GM19193 (cell line): ENCODE measurements at regions not wholly inside any gene's neighbourhood (a gene's known extent, or its start where the extent isn't known, plus 50 kb on each side); places are given as distances from the start of the nearest gene placed in this dataset.

ENCODE experiments used
- POLR2A ChIP-seq: IDR thresholded peaks from 4 replicates; pipeline ENCODE4 v1.6.1; 2011; ENCODE audit not compliant: insufficient read depth, insufficient read length; ENCODE audit errors: extremely low read depth

- TF ChIP-seq POLR2A, result no peak
Measured at GRCh38 chr13:74084375-74084935, 49.7 kb downstream of the KLF12 start.

DNA sequence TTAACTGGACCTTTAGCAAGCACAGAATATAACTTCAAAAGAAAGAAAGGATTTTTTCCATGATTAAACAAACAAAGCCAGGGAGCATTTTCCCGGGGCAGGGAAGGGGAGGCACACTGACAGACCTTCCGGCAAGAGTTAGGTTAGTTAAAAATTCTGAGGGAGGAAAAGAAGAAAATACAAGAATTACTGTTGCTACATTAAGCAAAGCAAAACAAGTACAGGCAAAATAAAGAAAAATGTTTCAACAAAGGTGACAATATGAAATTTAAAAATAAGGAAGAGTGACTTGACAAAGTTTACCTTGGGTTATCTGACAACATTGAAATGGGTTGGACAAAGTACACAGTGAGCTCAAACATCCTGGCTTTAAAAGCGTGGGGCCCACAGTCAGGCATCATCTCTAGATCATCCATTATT lies 51.5 kb downstream of the KLF12 start:
- no peak for TF ChIP-seq POLR2A

- no peak for TF ChIP-seq POLR2A
Measured at GRCh38 chr13:74080762-74081161, 53.4 kb downstream of the KLF12 start.

GRCh38 chr13:74077792-74078191 lies 56.4 kb downstream of the KLF12 start:
- no peak for TF ChIP-seq POLR2A

DNA sequence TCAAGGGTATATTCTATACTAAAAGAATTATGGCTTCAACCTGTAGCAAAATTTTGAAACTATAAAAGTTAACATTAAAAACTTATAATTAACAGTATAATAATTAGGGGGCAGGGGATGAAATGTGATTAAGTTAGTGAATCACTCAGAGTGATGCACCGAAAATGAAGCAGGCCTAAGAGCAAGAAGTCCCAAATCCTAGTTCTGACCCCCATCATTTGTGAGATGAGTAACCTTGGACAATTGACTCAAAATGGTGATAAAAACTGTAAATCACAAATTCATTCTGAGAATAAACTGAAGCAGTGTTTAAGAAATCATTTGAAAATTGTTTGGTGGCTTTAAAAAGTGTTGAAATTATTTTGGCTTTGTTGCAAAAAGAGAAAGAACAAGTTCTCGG lies 56.8 kb downstream of the KLF12 start:
- TF ChIP-seq POLR2A, result no peak

- no peak for TF ChIP-seq POLR2A
Measured at GRCh38 chr13:74074723-74075122, 59.5 kb downstream of the KLF12 start.

DNA sequence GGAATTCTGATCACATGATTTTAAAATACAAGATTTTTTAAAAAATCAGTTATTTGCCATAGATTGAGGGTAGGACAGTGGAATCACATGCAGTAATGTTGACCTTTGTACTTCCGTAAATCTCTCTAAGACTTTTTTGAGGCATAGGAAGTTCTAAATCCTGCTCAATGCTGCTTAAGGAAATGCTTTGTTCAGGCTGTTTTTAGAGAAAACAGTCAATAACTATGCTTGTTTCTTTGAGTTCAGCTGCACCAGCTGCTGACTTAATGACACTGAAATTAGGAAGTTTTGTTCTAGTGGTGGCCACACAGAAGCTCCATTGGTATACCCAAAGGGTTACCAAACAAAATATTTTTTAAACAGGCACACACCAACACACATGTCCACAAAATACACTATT lies 60.9 kb downstream of the KLF12 start:
- no peak for TF ChIP-seq POLR2A

GRCh38 chr13:74070513-74070912 lies 63.7 kb downstream of the KLF12 start:
- TF ChIP-seq POLR2A, result no peak

DNA sequence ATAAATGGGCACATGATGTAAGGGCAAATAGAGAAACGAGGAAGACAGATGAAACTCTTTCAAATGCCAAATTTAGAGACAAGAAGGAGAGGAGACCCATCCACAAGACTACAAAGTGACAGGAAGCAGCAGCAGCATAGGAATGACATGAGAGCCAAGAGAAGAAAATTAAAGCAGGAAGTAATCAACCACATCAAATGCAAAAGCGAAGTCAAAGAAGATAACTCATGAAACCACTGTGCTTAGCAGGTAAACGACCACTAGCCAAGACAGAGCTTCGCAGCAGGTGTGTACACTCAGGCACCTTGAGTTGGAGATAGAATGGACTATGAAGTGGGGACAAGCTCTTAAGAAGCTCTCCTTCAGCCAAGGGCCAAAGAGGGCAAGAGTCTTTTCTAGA lies 64.1 kb downstream of the KLF12 start:
- no peak for TF ChIP-seq POLR2A

DNA sequence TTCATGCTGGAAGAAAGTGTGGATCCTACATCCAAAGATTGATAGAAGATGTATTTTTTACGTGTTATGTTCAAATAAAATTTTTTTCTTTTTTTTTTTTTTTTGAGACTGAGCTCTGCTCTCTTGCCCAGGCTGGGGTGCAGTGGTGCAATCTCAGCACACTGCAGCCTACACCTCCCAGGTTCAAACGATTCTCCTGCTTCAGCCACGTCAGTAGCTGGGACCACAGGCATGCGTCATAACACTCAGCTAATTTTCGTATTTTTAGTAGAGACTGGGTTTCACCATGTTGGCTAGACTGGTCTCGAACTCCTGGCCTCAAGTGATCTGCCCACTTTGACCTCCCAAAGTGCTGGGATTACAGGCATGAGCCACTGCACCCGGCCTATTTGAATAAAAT lies 65.7 kb downstream of the KLF12 start:
- no peak for TF ChIP-seq POLR2A

GRCh38 chr13:74067818-74068217 lies 66.4 kb downstream of the KLF12 start:
- no peak for TF ChIP-seq POLR2A

GRCh38 chr13:74066937-74067336 lies 67.3 kb downstream of the KLF12 start:
- TF ChIP-seq POLR2A, result no peak

- TF ChIP-seq POLR2A, result no peak
Measured at GRCh38 chr13:74064805-74065312, 69.3 kb downstream of the KLF12 start.

DNA sequence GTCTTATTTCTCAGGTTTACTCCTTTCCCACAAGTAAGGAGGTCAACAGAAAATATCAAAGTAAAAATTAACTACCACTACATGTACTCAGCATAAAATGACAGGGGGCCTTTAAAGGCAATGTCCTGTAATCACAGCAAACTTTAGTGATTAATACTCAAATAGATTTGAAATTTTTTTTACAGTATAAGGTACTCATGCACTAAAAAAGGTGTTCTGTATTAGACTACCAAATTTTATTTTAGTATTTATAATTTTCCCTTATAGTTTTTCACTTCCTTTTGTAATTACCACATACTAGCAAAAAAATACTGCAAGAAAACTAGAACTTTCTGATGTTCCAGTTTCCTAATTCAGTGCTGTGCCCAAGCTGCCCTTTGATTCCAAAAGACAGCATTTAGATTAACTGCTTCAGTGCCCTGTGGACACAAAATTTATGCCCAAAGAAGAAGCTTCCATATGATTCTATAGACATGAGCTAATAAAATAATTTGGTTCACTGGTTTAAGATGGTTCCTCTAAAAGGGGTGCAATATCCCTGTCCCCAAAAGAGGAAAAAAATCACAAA lies 70.6 kb downstream of the KLF12 start:
- TF ChIP-seq POLR2A, result no peak

DNA sequence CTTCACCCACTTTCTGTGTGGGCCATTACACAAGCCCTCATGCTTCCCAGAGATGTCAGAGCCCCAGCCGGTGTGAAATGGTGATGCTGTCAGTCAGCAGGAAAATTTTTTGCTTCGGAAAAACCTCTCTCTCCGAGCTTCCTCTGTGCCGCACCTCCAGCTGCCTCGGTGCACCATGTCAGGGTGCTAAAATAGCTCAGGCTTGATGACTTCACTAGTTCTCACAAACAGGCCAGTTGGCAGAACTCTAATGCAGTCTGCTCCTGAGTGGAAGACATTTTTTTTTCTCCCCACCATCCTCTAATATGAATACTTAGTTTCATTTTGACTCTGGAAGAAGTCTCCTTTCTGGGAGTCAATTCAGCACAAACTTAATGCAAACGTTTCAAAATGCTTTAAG lies 71.3 kb downstream of the KLF12 start:
- TF ChIP-seq POLR2A, result no peak

DNA sequence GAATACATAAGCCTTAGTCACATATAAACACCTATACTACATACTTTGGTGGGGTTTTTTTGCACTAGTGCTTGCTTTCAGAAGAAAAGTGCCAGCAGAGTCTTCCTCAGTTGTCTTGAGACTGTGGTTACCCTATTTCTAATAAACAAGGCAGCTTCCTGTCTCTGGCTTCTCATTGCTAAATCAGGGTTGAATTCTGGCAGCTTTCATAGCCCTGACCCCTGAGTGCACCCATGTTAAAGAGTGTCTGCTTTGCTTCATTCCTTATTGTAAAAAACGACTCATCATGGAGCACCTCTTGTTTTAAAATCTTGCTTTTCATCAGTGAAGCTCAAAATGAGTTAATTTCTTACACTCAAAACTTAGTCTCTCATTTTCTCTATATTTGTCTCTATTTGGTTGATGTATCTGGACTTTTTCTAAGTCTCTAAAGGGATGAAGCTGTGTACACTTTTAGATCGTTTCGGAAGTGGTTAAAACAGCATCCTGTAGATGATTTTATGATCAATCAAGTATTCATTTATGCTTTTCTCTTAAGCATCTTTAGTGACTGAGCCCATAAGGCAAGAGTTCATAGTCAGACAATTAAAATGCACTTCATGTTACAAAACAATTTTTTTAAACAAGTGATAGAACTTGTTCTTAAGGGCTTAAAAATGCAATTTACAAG lies 72.1 kb downstream of the KLF12 start:
- TF ChIP-seq POLR2A, result no peak
